ENCODE measurements at regions not wholly inside any gene's neighbourhood (a gene's known extent, or its start where the extent isn't known, plus 50 kb on each side); places are given as distances from the start of the nearest gene placed in this dataset.

DNA sequence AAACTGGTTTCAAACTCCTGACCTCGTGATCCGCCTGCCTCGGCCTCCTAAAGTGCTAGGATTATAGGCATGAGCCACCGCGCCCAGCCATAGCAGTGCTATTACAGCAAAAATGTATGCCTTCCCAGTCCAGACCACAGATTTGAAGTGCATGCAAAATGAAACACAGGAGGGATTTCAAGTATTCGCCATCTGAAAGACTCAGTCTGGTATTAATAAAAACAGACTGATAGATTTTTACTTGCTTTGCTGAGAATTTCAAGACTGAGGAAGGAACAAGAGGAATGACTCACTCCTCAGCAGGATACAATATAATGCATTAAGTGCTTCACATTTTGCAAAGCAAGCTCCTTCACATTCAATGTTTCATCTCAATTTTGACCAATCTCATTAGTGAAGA lies 134.9 kb downstream of the TMEM200A start:
- Histone ChIP-seq H3K4me1 (ENCODE audit: control insufficient read depth, extremely low read depth, insufficient read depth, low read length) (no peaks in the 10 kb centered on the region), H3K36me3 (ENCODE audit: control insufficient read depth in 2 of 2, extremely low read depth in 1 of 2, insufficient read depth in 2 of 2, low read length in 2 of 2) (no peaks in the 10 kb centered on the region), H3K79me2 (ENCODE audit: control insufficient read depth, insufficient read depth, low read length) (no peaks in the 10 kb centered on the region), H3K9me3 (replicated peaks; ENCODE audit: control insufficient read depth, insufficient read depth, low read length) (no peaks in the 10 kb centered on the region), H3K27me3 (ENCODE audit: control insufficient read depth in 2 of 2, insufficient read depth in 2 of 2, low read length in 2 of 2) (no peaks in the 10 kb centered on the region), H3K9me1 (replicated peaks; ENCODE audit: control insufficient read depth, extremely low read depth, insufficient read depth, low read length) (no peaks in the 10 kb centered on the region), H3K4me2 (ENCODE audit: insufficient read depth, low read length) (no peak overlapping the region), H3K27ac (ENCODE audit: insufficient read depth, low read depth, low read length) (no peak overlapping the region), H4K20me1 (replicated peaks; ENCODE audit: control insufficient read depth, extremely low read depth, insufficient read depth, low read length) (no peaks in the 10 kb centered on the region), H3K4me3 (replicated peaks in 1 of 3; ENCODE audit: insufficient read depth in 1 of 3, low read depth in 1 of 3, low read length in 3 of 3) (no peak overlapping the region), H2AFZ (ENCODE audit: low read depth, low read length) (no peak overlapping the region), H3K9ac (replicated peaks; ENCODE audit: extremely low read depth, insufficient read depth, low read length) (no peak overlapping the region)
- dilution Hi-C loops (cut with MboI; ENCODE audit: extremely low pct_ligation_motif_present, low sequenced_read_pairs) (no loop called here), intact Hi-C loops (cut with micrococcal nuclease) (no loop called here)
- peak; percentile 65 for TF ChIP-seq FOS (IDR thresholded peaks at IDR 0.05; ENCODE audit: borderline replicate concordance, insufficient read depth, low read length)
- TF ChIP-seq EZH2 (IDR thresholded peaks at IDR 0.05; ENCODE audit: borderline replicate concordance, low read depth, low read length, severe bottlenecking): no peak
- TF ChIP-seq GATA2 (IDR thresholded peaks at IDR 0.05; ENCODE audit: insufficient read depth, insufficient read length, low read depth, low read length): no peak
- ChIA-PET POLR2A (no interaction called here), CTCF (interaction anchor here (0.7 to 2.6 kb wide), 2 partner anchors 12 to 197 kb away, joined by 3 to 13 read pairs; no protein-coding TSS in a partner anchor)
- FAIRE-seq (no peak), DNase-seq (ENCODE audit: low read depth, low spot score) (peak; percentile 16)
- BruUV-seq (replicated peaks): no TSS peak

DNA sequence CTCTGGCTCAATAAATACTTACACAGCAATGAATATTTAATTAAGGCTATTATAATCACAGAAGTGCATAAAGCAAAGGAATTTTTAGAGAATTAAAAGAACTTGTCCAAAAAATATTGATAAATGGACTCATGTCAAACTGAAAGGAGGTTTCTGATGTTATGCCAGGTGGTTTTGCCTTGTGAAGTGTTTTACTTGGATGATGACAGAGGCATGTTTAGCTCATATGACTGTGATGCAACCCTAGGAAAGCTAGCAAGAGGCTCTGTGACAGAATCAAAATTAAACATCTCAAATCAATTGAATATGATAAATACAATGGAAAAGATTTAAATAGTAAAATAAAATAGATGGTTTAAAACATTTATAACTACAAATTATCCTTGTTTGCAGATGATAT lies 137.3 kb downstream of the TMEM200A start:
- H3K9ac ChIP-seq (replicated peaks; ENCODE audit: extremely low read depth, insufficient read depth, low read length): no peak overlapping the region
- BruUV-seq (replicated peaks): no TSS peak
- no peaks in the 10 kb centered on the region for H3K9me1 ChIP-seq (replicated peaks; ENCODE audit: control insufficient read depth, extremely low read depth, insufficient read depth, low read length)
- FAIRE-seq: no peak
- intact Hi-C loops (cut with micrococcal nuclease) (no loop called here), dilution Hi-C loops (cut with MboI; ENCODE audit: extremely low pct_ligation_motif_present, low sequenced_read_pairs) (no loop called here)
- no peaks in the 10 kb centered on the region for H3K36me3 ChIP-seq (ENCODE audit: control insufficient read depth in 2 of 2, extremely low read depth in 1 of 2, insufficient read depth in 2 of 2, low read length in 2 of 2)
- H3K4me2 ChIP-seq (ENCODE audit: insufficient read depth, low read length): no peak overlapping the region
- no peak overlapping the region for H3K27ac ChIP-seq (ENCODE audit: insufficient read depth, low read depth, low read length)
- no peaks in the 10 kb centered on the region for H3K27me3 ChIP-seq (ENCODE audit: control insufficient read depth in 2 of 2, insufficient read depth in 2 of 2, low read length in 2 of 2)
- no peak overlapping the region for H3K4me3 ChIP-seq (replicated peaks in 1 of 3; ENCODE audit: insufficient read depth in 1 of 3, low read depth in 1 of 3, low read length in 3 of 3)
- no peak for TF ChIP-seq POLR2AphosphoS5 (IDR thresholded peaks at IDR 0.05; ENCODE audit: insufficient read depth, low read depth, low read length)
- TF ChIP-seq EZH2 (IDR thresholded peaks at IDR 0.05; ENCODE audit: borderline replicate concordance, low read depth, low read length, severe bottlenecking): no peak
- TF ChIP-seq, protein P1, sequence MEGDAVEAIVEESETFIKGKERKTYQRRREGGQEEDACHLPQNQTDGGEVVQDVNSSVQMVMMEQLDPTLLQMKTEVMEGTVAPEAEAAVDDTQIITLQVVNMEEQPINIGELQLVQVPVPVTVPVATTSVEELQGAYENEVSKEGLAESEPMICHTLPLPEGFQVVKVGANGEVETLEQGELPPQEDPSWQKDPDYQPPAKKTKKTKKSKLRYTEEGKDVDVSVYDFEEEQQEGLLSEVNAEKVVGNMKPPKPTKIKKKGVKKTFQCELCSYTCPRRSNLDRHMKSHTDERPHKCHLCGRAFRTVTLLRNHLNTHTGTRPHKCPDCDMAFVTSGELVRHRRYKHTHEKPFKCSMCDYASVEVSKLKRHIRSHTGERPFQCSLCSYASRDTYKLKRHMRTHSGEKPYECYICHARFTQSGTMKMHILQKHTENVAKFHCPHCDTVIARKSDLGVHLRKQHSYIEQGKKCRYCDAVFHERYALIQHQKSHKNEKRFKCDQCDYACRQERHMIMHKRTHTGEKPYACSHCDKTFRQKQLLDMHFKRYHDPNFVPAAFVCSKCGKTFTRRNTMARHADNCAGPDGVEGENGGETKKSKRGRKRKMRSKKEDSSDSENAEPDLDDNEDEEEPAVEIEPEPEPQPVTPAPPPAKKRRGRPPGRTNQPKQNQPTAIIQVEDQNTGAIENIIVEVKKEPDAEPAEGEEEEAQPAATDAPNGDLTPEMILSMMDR (IDR thresholded peaks at IDR 0.05; ENCODE audit: extremely low read depth in 1 of 2, insufficient read depth in 1 of 2, low read depth in 1 of 2, low read length in 2 of 2): no peak
- no peak for TF ChIP-seq GATA2 (IDR thresholded peaks at IDR 0.05; ENCODE audit: insufficient read depth, insufficient read length, low read depth, low read length)
- TF ChIP-seq JUN (IDR thresholded peaks at IDR 0.05; ENCODE audit: borderline replicate concordance, insufficient read depth, insufficient read length, low read depth): no peak
- no peak for TF ChIP-seq MYC (IDR thresholded peaks at IDR 0.05; ENCODE audit: low read depth, low read length)
- TF ChIP-seq FOS (IDR thresholded peaks at IDR 0.05; ENCODE audit: borderline replicate concordance, insufficient read depth, low read length): no peak
- TF ChIP-seq, protein P2, sequence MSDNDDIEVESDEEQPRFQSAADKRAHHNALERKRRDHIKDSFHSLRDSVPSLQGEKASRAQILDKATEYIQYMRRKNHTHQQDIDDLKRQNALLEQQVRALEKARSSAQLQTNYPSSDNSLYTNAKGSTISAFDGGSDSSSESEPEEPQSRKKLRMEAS (IDR thresholded peaks at IDR 0.05; ENCODE audit: insufficient read depth, insufficient read length): no peak
- TF ChIP-seq POLR2A (IDR thresholded peaks at IDR 0.05; ENCODE audit: low read depth, low read length): no peak
- CTCF ChIA-PET: no interaction called here
- H3K79me2 ChIP-seq (ENCODE audit: control insufficient read depth, insufficient read depth, low read length): no peaks in the 10 kb centered on the region
- POLR2A ChIA-PET: no interaction called here
- no peaks in the 10 kb centered on the region for H3K4me1 ChIP-seq (ENCODE audit: control insufficient read depth, extremely low read depth, insufficient read depth, low read length)
- H4K20me1 ChIP-seq (replicated peaks; ENCODE audit: control insufficient read depth, extremely low read depth, insufficient read depth, low read length): no peaks in the 10 kb centered on the region
- no peaks in the 10 kb centered on the region for H3K9me3 ChIP-seq (replicated peaks; ENCODE audit: control insufficient read depth, insufficient read depth, low read length)
- H2AFZ ChIP-seq (ENCODE audit: low read depth, low read length): no peak overlapping the region
- no peak for DNase-seq (ENCODE audit: low read depth, low spot score)

All from endothelial cell of umbilical vein (primary cell).